MM.1S (cell line): ENCODE measurements at regions not wholly inside any gene's neighbourhood (a gene's known extent, or its start where the extent isn't known, plus 50 kb on each side); places are given as distances from the start of the nearest gene placed in this dataset.

Experiments
- DNase-seq: peaks from one replicate; pipeline ENCODE4 v3.0.0-alpha.2; 2015
- H2AFZ ChIP-seq: fragments of 300-600 bp; sonication (generic); 2 replicates; pipeline ENCODE4 v1.6.0; 2016; ENCODE audit warnings: antibody characterized with exemption, low read length
- H3F3A ChIP-seq: fragments of 300-600 bp; sonication (generic); 2 replicates; pipeline ENCODE4 v1.6.1; 2016; ENCODE audit warnings: mild to moderate bottlenecking, antibody characterized with exemption, low read length, moderate library complexity, mixed read lengths; ENCODE audit not compliant: insufficient read depth
- H3K27ac ChIP-seq: fragments of 300-600 bp; sonication (generic); 2 replicates; pipeline ENCODE4 v1.5.1; 2016; ENCODE audit warnings: mild to moderate bottlenecking, low read length
- H3K27me3 ChIP-seq: fragments of 300-600 bp; sonication (generic); replicated peaks from 2 replicates; pipeline ENCODE4 v1.6.0; 2016; ENCODE audit warnings: low read length; ENCODE audit not compliant: insufficient read depth
- H3K36me3 ChIP-seq: fragments of 300-600 bp; sonication (generic); replicated peaks from 2 replicates; pipeline ENCODE4 v1.6.1; 2016; ENCODE audit warnings: mild to moderate bottlenecking, low read length, mixed read lengths; ENCODE audit not compliant: insufficient read depth
- H3K4me1 ChIP-seq: fragments of 300-600 bp; sonication (generic); 2 replicates; pipeline ENCODE4 v1.6.1; 2016; ENCODE audit warnings: low read length, mixed read lengths
- H3K4me2 ChIP-seq: fragments of 300-600 bp; sonication (generic); 2 replicates; pipeline ENCODE4 v1.6.0; 2016; ENCODE audit warnings: low read depth, low read length
- H3K4me3 ChIP-seq: fragments of 300-600 bp; sonication (generic); 2 replicates; pipeline ENCODE4 v1.5.1; 2016; ENCODE audit warnings: low read length, mixed read lengths
- H3K79me2 ChIP-seq: fragments of 300-600 bp; sonication (generic); 2 replicates; pipeline ENCODE4 v1.6.1; 2016; ENCODE audit warnings: mixed run types, low read length, mixed read lengths
- H3K9ac ChIP-seq: fragments of 300-600 bp; sonication (generic); 2 replicates; pipeline ENCODE4 v1.6.1; 2016; ENCODE audit warnings: low read length, mixed read lengths
- H3K9me2 ChIP-seq: fragments of 300-600 bp; sonication (generic); replicated peaks from 2 replicates; pipeline ENCODE4 v1.6.1; 2016; ENCODE audit warnings: mild to moderate bottlenecking, low read length, mixed read lengths; ENCODE audit not compliant: insufficient read depth
- H3K9me3 ChIP-seq: fragments of 300-600 bp; sonication (generic); replicated peaks from 2 replicates; pipeline ENCODE4 v1.6.1; 2016; ENCODE audit warnings: mild to moderate bottlenecking, low read length, mixed read lengths; ENCODE audit not compliant: insufficient read depth
- H4K20me1 ChIP-seq: fragments of 300-600 bp; sonication (generic); 2 replicates; pipeline ENCODE4 v1.6.1; 2016; ENCODE audit warnings: mild to moderate bottlenecking, low read length, moderate library complexity, mixed read lengths; ENCODE audit not compliant: insufficient read depth
- CTCF ChIP-seq: fragments of 300-600 bp; sonication (generic); IDR thresholded peaks from 2 replicates; pipeline ENCODE4 v1.5.1; 2016; ENCODE audit warnings: antibody characterized with exemption, low read length, mixed read lengths
- EZH2 ChIP-seq: fragments of 300-600 bp; sonication (generic); optimal IDR thresholded peaks from 2 replicates; pipeline ENCODE3; 2017; ENCODE audit warnings: low read depth, mild to moderate bottlenecking, antibody characterized with exemption, low read length, mixed read lengths
- EZH2phosphoT487 ChIP-seq: fragments of 300-600 bp; sonication (generic); IDR thresholded peaks from 2 replicates; pipeline ENCODE4 v1.6.1; 2018; ENCODE audit warnings: antibody characterized with exemption, low read length

- DNase-seq: no peak
- H3K79me2 ChIP-seq: no peaks in the 10 kb centered on the region
- no peak overlapping the region for H3K4me2 ChIP-seq
- H3F3A ChIP-seq: no peaks in the 10 kb centered on the region
- H3K36me3 ChIP-seq: no peaks in the 10 kb centered on the region
- H4K20me1 ChIP-seq: no peaks in the 10 kb centered on the region
- H2AFZ ChIP-seq: no peak overlapping the region
- no peak overlapping the region for H3K9ac ChIP-seq
- no peak for TF ChIP-seq EZH2
- TF ChIP-seq EZH2phosphoT487: no peak
- no peak for TF ChIP-seq CTCF
- no peaks in the 10 kb centered on the region for H3K9me3 ChIP-seq
- H3K27me3 ChIP-seq: no peaks in the 10 kb centered on the region
- no peak overlapping the region for H3K4me3 ChIP-seq
- H3K4me1 ChIP-seq: no peaks in the 10 kb centered on the region
- no peak overlapping the region for H3K27ac ChIP-seq
- H3K9me2 ChIP-seq: no peaks in the 10 kb centered on the region
Measured at GRCh38 chr13:47119575-47120235, 222.9 kb upstream of the HTR2A start.

GRCh38 chr13:47117268-47117667 lies 220.4 kb upstream of the HTR2A start:
- DNase-seq: no peak
- Histone ChIP-seq H3K4me3 (no peak overlapping the region), H3K9me3 (no peaks in the 10 kb centered on the region), H3K4me1 (no peaks in the 10 kb centered on the region), H3K27ac (no peak overlapping the region), H3K4me2 (no peak overlapping the region), H4K20me1 (no peaks in the 10 kb centered on the region), H3K36me3 (no peaks in the 10 kb centered on the region), H3K9me2 (no peaks in the 10 kb centered on the region), H3F3A (no peaks in the 10 kb centered on the region), H2AFZ (no peak overlapping the region), H3K79me2 (no peaks in the 10 kb centered on the region), H3K27me3 (no peaks in the 10 kb centered on the region), H3K9ac (no peak overlapping the region)
- TF ChIP-seq EZH2: no peak
- no peak for TF ChIP-seq CTCF
- TF ChIP-seq EZH2phosphoT487: no peak

- no peak overlapping the region for H2AFZ ChIP-seq
- no peaks in the 10 kb centered on the region for H4K20me1 ChIP-seq
- H3K27ac ChIP-seq: no peak overlapping the region
- H3K36me3 ChIP-seq: no peaks in the 10 kb centered on the region
- H3K4me1 ChIP-seq: no peaks in the 10 kb centered on the region
- no peaks in the 10 kb centered on the region for H3K79me2 ChIP-seq
- no peaks in the 10 kb centered on the region for H3K9me2 ChIP-seq
- H3K4me2 ChIP-seq: no peak overlapping the region
- no peak overlapping the region for H3K9ac ChIP-seq
- no peak for TF ChIP-seq CTCF
- no peak for TF ChIP-seq EZH2
- TF ChIP-seq EZH2phosphoT487: no peak
- H3K27me3 ChIP-seq: no peaks in the 10 kb centered on the region
- DNase-seq: no peak
- no peaks in the 10 kb centered on the region for H3F3A ChIP-seq
- H3K4me3 ChIP-seq: no peak overlapping the region
- no peaks in the 10 kb centered on the region for H3K9me3 ChIP-seq
Measured at GRCh38 chr13:47114030-47114429, 217.2 kb upstream of the HTR2A start.
